Osteoblast (primary cell): ENCODE measurements at regions not wholly inside any gene's neighbourhood (a gene's known extent, or its start where the extent isn't known, plus 50 kb on each side); places are given as distances from the start of the nearest gene placed in this dataset.
"Not testable (repeated sequence)": the region's sequence is repeated elsewhere in the genome, so short reads cannot be mapped to it uniquely, and the experiment has no call there.

ENCODE experiments used
- DNase-seq: peaks from one replicate; pipeline ENCODE4 v3.0.0; 2011; ENCODE audit warnings: low spot score, mixed read lengths; ENCODE audit not compliant: insufficient read length; ENCODE audit errors: missing footprints
- H2AFZ ChIP-seq: 2 replicates; pipeline ENCODE4 v1.6.0; 2011; ENCODE audit warnings: mild to moderate bottlenecking, low read length
- H3K27ac ChIP-seq: 2 replicates; pipeline ENCODE4 v1.5.1; 2011; ENCODE audit warnings: mild to moderate bottlenecking, low read depth, low read length, moderate library complexity
- H3K27me3 ChIP-seq: 2 replicates; pipeline ENCODE4 v1.6.0; 2012; ENCODE audit warnings: mild to moderate bottlenecking, control low read depth, inconsistent platforms, low read length, moderate library complexity; ENCODE audit not compliant: insufficient read depth
- H3K36me3 ChIP-seq: 2 replicates; pipeline ENCODE4 v1.5.1; 2011; ENCODE audit warnings: mild to moderate bottlenecking, low read length, control low read depth, moderate library complexity; ENCODE audit not compliant: insufficient read depth
- H3K4me1 ChIP-seq: 2 replicates; pipeline ENCODE4 v1.5.1; 2011; ENCODE audit warnings: mild to moderate bottlenecking, low read length, control low read depth, moderate library complexity; ENCODE audit not compliant: insufficient read depth
- H3K4me2 ChIP-seq: 2 replicates; pipeline ENCODE4 v1.6.0; 2011; ENCODE audit warnings: mild to moderate bottlenecking, low read length; ENCODE audit not compliant: insufficient read depth
- H3K4me3 ChIP-seq: fragments of 200-600 bp; sonication (generic); 3 replicates; pipeline ENCODE4 v1.5.1; 2012; ENCODE audit warnings: mild to moderate bottlenecking, low read length, inconsistent platforms; ENCODE audit not compliant: insufficient read depth
- H3K79me2 ChIP-seq: 2 replicates; pipeline ENCODE4 v1.6.0; 2012; ENCODE audit warnings: mild to moderate bottlenecking, low read length, control low read depth, inconsistent platforms; ENCODE audit not compliant: insufficient read depth
- H3K9me3 ChIP-seq: 2 replicates; pipeline ENCODE4 v1.5.1; 2011; ENCODE audit warnings: low read depth, low read length, control low read depth
- H4K20me1 ChIP-seq: 2 replicates; pipeline ENCODE4 v1.6.0; 2012; ENCODE audit warnings: mild to moderate bottlenecking, low read length, control low read depth; ENCODE audit not compliant: insufficient read depth
- CTCF ChIP-seq: IDR thresholded peaks from 2 replicates; pipeline ENCODE4 v1.5.1; 2011; ENCODE audit warnings: mild to moderate bottlenecking, low read depth, low read length, moderate library complexity; ENCODE audit errors: extremely low read depth

DNA sequence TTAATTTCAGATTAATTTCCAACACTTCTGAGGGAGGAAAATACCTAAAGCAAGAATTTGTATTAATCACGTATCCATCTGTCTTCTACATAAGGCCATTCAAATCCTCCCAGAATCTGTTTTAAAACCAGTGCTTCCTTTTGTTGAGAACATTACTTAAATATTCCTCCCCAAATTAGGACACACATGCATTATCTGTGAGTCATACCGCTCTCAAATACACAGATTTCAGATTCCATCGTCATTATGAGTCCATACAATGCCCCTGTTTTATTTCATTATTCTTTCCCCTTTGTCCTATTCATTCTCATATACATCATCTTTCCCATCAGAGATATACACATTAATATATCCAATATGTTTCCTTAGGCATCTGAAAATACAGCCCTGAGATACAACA is 57.3 kb upstream of the PRSS12 start:
- no peaks in the 10 kb centered on the region for H3K4me1 ChIP-seq
- no peak overlapping the region for H3K27ac ChIP-seq
- DNase-seq, result no peak
- H3K4me2 ChIP-seq, result no peak overlapping the region
- H3K36me3 ChIP-seq, result no peaks in the 10 kb centered on the region
- H2AFZ ChIP-seq, result no peak overlapping the region
- no peaks in the 10 kb centered on the region for H3K9me3 ChIP-seq
- no peak overlapping the region for H3K4me3 ChIP-seq
- no peaks in the 10 kb centered on the region for H3K27me3 ChIP-seq
- TF ChIP-seq CTCF, result no peak
- H4K20me1 ChIP-seq, result no peaks in the 10 kb centered on the region
- no peaks in the 10 kb centered on the region for H3K79me2 ChIP-seq

GRCh38 chr4:118417325-118417724 is 64.5 kb upstream of the PRSS12 start:
- Histone ChIP-seq H3K27ac (no peak overlapping the region), H3K36me3 (no peaks in the 10 kb centered on the region), H3K4me3 (no peak overlapping the region), H3K4me2 (no peak overlapping the region), H3K4me1 (peaks cover 4% of the 10 kb centered on the region), H3K79me2 (no peaks in the 10 kb centered on the region), H2AFZ (no peak overlapping the region), H3K9me3 (no peaks in the 10 kb centered on the region), H3K27me3 (no peaks in the 10 kb centered on the region), H4K20me1 (no peaks in the 10 kb centered on the region)
- DNase-seq, result peak; percentile 83
- TF ChIP-seq CTCF, result no peak

GRCh38 chr4:118417800-118418199 is 65.0 kb upstream of the PRSS12 start:
- H3K4me2 ChIP-seq, H3K27me3 ChIP-seq, H3K27ac ChIP-seq, H3K36me3 ChIP-seq, H4K20me1 ChIP-seq, H3K9me3 ChIP-seq, H3K4me1 ChIP-seq, H2AFZ ChIP-seq, H3K79me2 ChIP-seq, DNase-seq, H3K4me3 ChIP-seq: not testable (repeated sequence)

GRCh38 chr4:118418396-118418795 is 65.6 kb upstream of the PRSS12 start:
- DNase-seq, H3K79me2 ChIP-seq, H3K4me3 ChIP-seq, H3K4me2 ChIP-seq, H3K4me1 ChIP-seq, H3K9me3 ChIP-seq, H3K27ac ChIP-seq, H3K27me3 ChIP-seq, H2AFZ ChIP-seq, H4K20me1 ChIP-seq, H3K36me3 ChIP-seq: not testable (repeated sequence)

- not testable (repeated sequence) for H3K27me3 ChIP-seq, DNase-seq, H3K27ac ChIP-seq, H3K79me2 ChIP-seq, H3K4me1 ChIP-seq, H3K36me3 ChIP-seq, H3K9me3 ChIP-seq, H4K20me1 ChIP-seq
- Histone ChIP-seq H2AFZ (peak overlapping the region; percentile 56), H3K4me3 (peak overlapping the region; percentile 49), H3K4me2 (peak overlapping the region; percentile 74)
Measured at GRCh38 chr4:118419626-118420025, 66.8 kb upstream of the PRSS12 start.
